K562 (cell line): ENCODE measurements at regions not wholly inside any gene's neighbourhood (a gene's known extent, or its start where the extent isn't known, plus 50 kb on each side); places are given as distances from the start of the nearest gene placed in this dataset.

Experiments
- ATAC-seq: fragments of 200-7000 bp; cut with Tn5 transposase; 3 replicates; pipeline ENCODE4 v1.9.1; 2020; ENCODE audit warnings: moderate library complexity
- BruUV-seq: library from RNA; stranded (reverse); fragments of 400-500 nt; replicated peaks from 2 replicates; lab custom pipeline; 2021; lab: Mats Ljungman, UMichigan
- CTCF ChIA-PET: fragments of 300-600 bp; formaldehyde crosslinking; extraction: SDS; loops from one replicate; lab custom pipeline; 2021; ENCODE audit warnings: low intra/inter-chr PET ratio; lab: Yijun Ruan, JAX
- POLR2A ChIA-PET: fragments of 300-600, 350-650 bp; sonication (Branson Sonifier 250); formaldehyde crosslinking; extraction: SDS; loops from one replicate; lab custom pipeline; 2021; ENCODE audit warnings: antibody characterized with exemption, inconsistent platforms; lab: Yijun Ruan, JAX
- DNase-seq, 4 experiments: peaks; one replicate each; pipeline versions ENCODE4 v3.0.0 to v3.0.0-alpha.2; 2011 to 2018; ENCODE audit warnings: low spot score in 3 of 4, mixed read lengths in 3 of 4; ENCODE audit errors: extremely low read depth in 1 of 4
- FAIRE-seq: peaks from 2 replicates; lab custom pipeline; 2011; peaks lifted over from hg19 to GRCh38; lab: Jason Lieb, UNC
- H2AFZ ChIP-seq: 2 replicates; pipeline ENCODE4 v1.6.0; 2011; ENCODE audit warnings: low read depth, low read length, control low read depth, inconsistent platforms
- H3K27ac ChIP-seq: fragments of 200-600 bp; 3 replicates; pipeline ENCODE4 v1.8.0; 2011; ENCODE audit warnings: low read depth, mild to moderate bottlenecking, control low read depth, inconsistent platforms, low read length, moderate library complexity, mixed read lengths; ENCODE audit errors: extremely low read depth
- H3K27me3 ChIP-seq, 2 experiments: fragments of 300-600 bp in 1 of 2; 2 replicates in 1 of 2; 3 replicates in 1 of 2; pipeline versions ENCODE4 v1.6.0 to v1.8.0; 2011; ENCODE audit warnings: inconsistent platforms in 2 of 2, low read length in 2 of 2, mild to moderate bottlenecking in 1 of 2, mixed read lengths in 1 of 2, moderate library complexity in 1 of 2; ENCODE audit not compliant: control insufficient read depth in 2 of 2, insufficient read depth in 2 of 2
- H3K36me3 ChIP-seq: fragments of 300-600 bp; 3 replicates; pipeline ENCODE4 v1.8.0; 2011; ENCODE audit warnings: mild to moderate bottlenecking, low read length, inconsistent platforms; ENCODE audit not compliant: control insufficient read depth, insufficient read depth
- H3K4me1 ChIP-seq, 2 experiments: fragments of 200-600 bp in 1 of 2; replicated peaks in 1 of 2; 2 replicates in 1 of 2; 3 replicates in 1 of 2; pipeline versions ENCODE4 v1.5.1 to v1.8.0; 2011; ENCODE audit warnings: inconsistent platforms in 2 of 2, low read length in 2 of 2, mild to moderate bottlenecking in 1 of 2, mixed read lengths in 1 of 2, moderate library complexity in 1 of 2; ENCODE audit not compliant: control insufficient read depth in 2 of 2, insufficient read depth in 2 of 2
- H3K4me2 ChIP-seq: 2 replicates; pipeline ENCODE4 v1.6.1; 2011; ENCODE audit warnings: low read length, control low read depth, inconsistent platforms, mixed read lengths; ENCODE audit not compliant: insufficient read depth
- H3K4me3 ChIP-seq: fragments of 200-600 bp; sonication (generic), shearing (Covaris generic); 2 replicates; pipeline ENCODE4 v1.5.1; 2016; ENCODE audit warnings: control low read depth, inconsistent platforms
- H3K79me2 ChIP-seq: fragments of 200-600 bp; 3 replicates; pipeline ENCODE4 v1.8.0; 2011; ENCODE audit warnings: low read length, inconsistent platforms; ENCODE audit not compliant: control insufficient read depth, insufficient read depth
- H3K9ac ChIP-seq, 2 experiments: 2 replicates each; pipeline versions ENCODE4 v1.6.0 to v1.6.1; 2011; ENCODE audit warnings: low read depth in 2 of 2, low read length in 2 of 2, control low read depth in 1 of 2, inconsistent platforms in 1 of 2, mild to moderate bottlenecking in 1 of 2, mixed read lengths in 1 of 2; ENCODE audit not compliant: insufficient read depth in 1 of 2
- H3K9me1 ChIP-seq: one replicate; pipeline ENCODE4 v1.6.0; 2011; ENCODE audit warnings: inconsistent platforms, mild to moderate bottlenecking, low read length, moderate library complexity; ENCODE audit not compliant: control insufficient read depth, insufficient read depth
- H3K9me3 ChIP-seq: replicated peaks from 2 replicates; pipeline ENCODE4 v1.5.1; 2011; ENCODE audit warnings: low read depth, low read length, inconsistent platforms; ENCODE audit not compliant: control insufficient read depth, insufficient read depth
- H4K20me1 ChIP-seq: replicated peaks from 2 replicates; pipeline ENCODE4 v1.6.1; 2011; ENCODE audit warnings: low read length, inconsistent platforms, mixed read lengths; ENCODE audit not compliant: control insufficient read depth, insufficient read depth
- EGR1 ChIP-seq: fragments of 450-650 bp; conservative IDR thresholded peaks from 2 replicates; pipeline ENCODE4 v1.6.1; 2017; ENCODE audit warnings: mild to moderate bottlenecking
- KAT2B ChIP-seq: IDR thresholded peaks from one replicate; pipeline ENCODE4 v1.6.1; 2012; ENCODE audit warnings: low read depth, mild to moderate bottlenecking, control low read depth, inconsistent platforms, low read length, moderate library complexity
- NBN ChIP-seq: fragments of 450-650 bp; IDR thresholded peaks from 2 replicates; pipeline ENCODE4 v1.6.1; 2016; ENCODE audit warnings: low read depth, mild to moderate bottlenecking
- ZBTB2 ChIP-seq: fragments of 450-650 bp; IDR thresholded peaks from 2 replicates; pipeline ENCODE4 v1.6.1; 2016; ENCODE audit warnings: antibody characterized with exemption
- ZFP36 ChIP-seq: fragments of 150-350 bp; IDR thresholded peaks from 2 replicates; pipeline ENCODE4 v1.6.1; 2018; ENCODE audit warnings: low read length, low read depth; ENCODE audit not compliant: partially characterized antibody
- ZNF263 ChIP-seq: sonication (generic); formaldehyde crosslinking; IDR thresholded peaks from 2 replicates; pipeline ENCODE4 v1.8.0; 2022; ENCODE audit warnings: mild to moderate bottlenecking, missing genetic modification reagents, borderline replicate concordance
- ZNF518B ChIP-seq: fragments of 250-450 bp; sonication (Bioruptor Pico); IDR thresholded peaks from 2 replicates; pipeline ENCODE4 v1.5.0; 2021; ENCODE audit warnings: mild to moderate bottlenecking, moderate library complexity
- ZNF644 ChIP-seq: fragments of 200-800 bp; sonication (Bioruptor generic); IDR thresholded peaks from 2 replicates; pipeline ENCODE4 v1.6.1; 2016; ENCODE audit warnings: low read depth, missing genetic modification characterization, missing compliant biosample characterization
- WGBS: fragments of 100-300 bp; shearing (Covaris generic); methylation state at CpG from one replicate; pipeline ENCODE4 v1.1.6; 2016; ENCODE audit warnings: low coverage, mixed read lengths; ENCODE audit not compliant: insufficient coverage; ENCODE audit errors: missing lambda C conversion rate; 5-methylcytosine and 5-hydroxymethylcytosine counted together
- in situ Hi-C: fragments of 300-500 bp; cut with MboI; formaldehyde crosslinking; loops from 4 replicates; pipeline ENCODE4 v1.15.0; 2018; ENCODE audit warnings: inconsistent platforms, mixed read lengths
- intact Hi-C: fragments of 100-400 bp; cut with micrococcal nuclease; formaldehyde crosslinking; loops from 2 replicates; pipeline ENCODE4 v1.14.2; 2022

GRCh38 chr5:176732736-176733405 is 77.5 kb upstream of the UNC5A start:
- CTCF ChIA-PET, result no interaction called here
- H3K27me3 ChIP-seq, result peaks cover 67 to 90% of the 10 kb centered on the region in 2 experiments
- no peak for FAIRE-seq
- no peak overlapping the region for H3K4me3 ChIP-seq
- 4% methylated on average over 21 of the region's 21 CpGs for WGBS
- H3K36me3 ChIP-seq, result no peaks in the 10 kb centered on the region
- DNase-seq, result no peak
- H3K27ac ChIP-seq, result no peak overlapping the region
- peak overlapping the region in 1 of 2 experiments; percentile 26; a peak in 1 of 4 replicates for H3K9ac ChIP-seq
- no peaks in the 10 kb centered on the region; the same call in 1 of the 2 replicates for H3K9me3 ChIP-seq
- POLR2A ChIA-PET, result interaction anchor here (1.1 kb wide), 1 partner anchor 19 kb away, joined by 3 read pairs; no protein-coding TSS in a partner anchor
- no peak for ATAC-seq
- no peaks in the 10 kb centered on the region for H3K79me2 ChIP-seq
- BruUV-seq, result no TSS peak
- no peak overlapping the region for H2AFZ ChIP-seq
- intact Hi-C loops (no loop called here), in situ Hi-C loops (no loop called here)
- peaks cover 0 to 7% of the 10 kb centered on the region in 2 experiments; a peak in 2 of 5 replicates for H3K4me1 ChIP-seq
- no peak overlapping the region for H3K4me2 ChIP-seq
- H4K20me1 ChIP-seq, result peaks cover 11% of the 10 kb centered on the region
- no peaks in the 10 kb centered on the region for H3K9me1 ChIP-seq
- TF ChIP-seq EGR1, result no peak
- no peak for TF ChIP-seq KAT2B
- no peak for TF ChIP-seq NBN
- TF ChIP-seq ZNF263 (CRISPR knock-in tag), result no peak
- TF ChIP-seq ZFP36, result peak; percentile 83
- no peak for TF ChIP-seq ZBTB2
- no peak for TF ChIP-seq ZNF644
- no peak for TF ChIP-seq ZNF518B (CRISPR knock-in tag)
